GM23338 (cell line): ENCODE measurements at regions not wholly inside any gene's neighbourhood (a gene's known extent, or its start where the extent isn't known, plus 50 kb on each side); places are given as distances from the start of the nearest gene placed in this dataset.

Experiments
- ATAC-seq: fragments of 200-7000 bp; cut with Tn5 transposase; 3 replicates; pipeline ENCODE4 v1.9.1; 2020
- DNase-seq: peaks from one replicate; pipeline ENCODE4 v3.0.0-alpha.2; 2015; ENCODE audit warnings: low spot score
- H2AFZ ChIP-seq: fragments of 200-600 bp; sonication (generic); 2 replicates; pipeline ENCODE4 v1.8.0; 2016; ENCODE audit warnings: antibody characterized with exemption, mild to moderate bottlenecking, moderate library complexity
- H3F3A ChIP-seq: fragments of 200-600 bp; sonication (generic); replicated peaks from 2 replicates; pipeline ENCODE4 v1.8.0; 2017; ENCODE audit warnings: antibody characterized with exemption, mixed run types, low read depth
- H3K27ac ChIP-seq: fragments of 200-600 bp; sonication (generic); 2 replicates; pipeline ENCODE4 v1.6.1; 2016; ENCODE audit warnings: low read depth
- H3K27me3 ChIP-seq: fragments of 200-600 bp; sonication (generic); 2 replicates; pipeline ENCODE4 v1.8.0; 2016; ENCODE audit warnings: mild to moderate bottlenecking, mixed run types, moderate library complexity; ENCODE audit not compliant: insufficient read depth
- H3K36me3 ChIP-seq: fragments of 200-600 bp; sonication (generic); 2 replicates; pipeline ENCODE4 v1.8.0; 2016; ENCODE audit warnings: mild to moderate bottlenecking; ENCODE audit not compliant: insufficient read depth
- H3K4me1 ChIP-seq: fragments of 200-600 bp; sonication (generic); 2 replicates; pipeline ENCODE4 v1.8.0; 2016; ENCODE audit warnings: mild to moderate bottlenecking, moderate library complexity; ENCODE audit not compliant: insufficient read depth
- H3K4me2 ChIP-seq: fragments of 200-600 bp; sonication (generic); 2 replicates; pipeline ENCODE4 v1.7.1; 2017; ENCODE audit warnings: mixed run types
- H3K4me3 ChIP-seq: fragments of 200-600 bp; sonication (generic); 2 replicates; pipeline ENCODE4 v1.6.1; 2016; ENCODE audit warnings: mixed run types
- H3K79me2 ChIP-seq: fragments of 200-600 bp; sonication (generic); replicated peaks from 2 replicates; pipeline ENCODE4 v1.8.0; 2017; ENCODE audit warnings: mild to moderate bottlenecking; ENCODE audit not compliant: insufficient read depth
- H3K9me2 ChIP-seq: fragments of 200-600 bp; sonication (generic); 2 replicates; pipeline ENCODE4 v1.8.0; 2017; ENCODE audit not compliant: insufficient read depth
- H4K20me1 ChIP-seq: fragments of 200-600 bp; sonication (generic); replicated peaks from 2 replicates; pipeline ENCODE4 v1.8.0; 2017; ENCODE audit warnings: mild to moderate bottlenecking; ENCODE audit not compliant: insufficient read depth
- H3K27ac Mint-ChIP-seq: 2 replicates; pipeline ENCODE4 v1.8.0; 2020; ENCODE audit warnings: inconsistent platforms, mild to moderate bottlenecking, moderate library complexity, mixed read lengths
- H3K27me3 Mint-ChIP-seq: 3 replicates; pipeline ENCODE4 v1.8.0; 2022; ENCODE audit warnings: low read depth, mild to moderate bottlenecking, moderate library complexity, mixed read lengths, inconsistent platforms; ENCODE audit not compliant: insufficient read depth, poor library complexity
- H3K36me3 Mint-ChIP-seq: 3 replicates; pipeline ENCODE4 v1.8.0; 2021; ENCODE audit warnings: low read depth, mild to moderate bottlenecking, inconsistent platforms, moderate library complexity, mixed read lengths
- H3K4me1 Mint-ChIP-seq: 3 replicates; pipeline ENCODE4 v1.8.0; 2020; ENCODE audit warnings: mild to moderate bottlenecking, inconsistent platforms, mixed read lengths
- H3K4me3 Mint-ChIP-seq: 3 replicates; pipeline ENCODE4 v1.8.0; 2021; ENCODE audit warnings: moderate library complexity, mild to moderate bottlenecking, inconsistent platforms, mixed read lengths
- H3K9me3 Mint-ChIP-seq: 3 replicates; pipeline ENCODE4 v1.8.0; 2020; ENCODE audit warnings: moderate library complexity, mild to moderate bottlenecking, inconsistent platforms, mixed read lengths
- CREB1 ChIP-seq: fragments of 250-450 bp; sonication (Bioruptor Pico); IDR thresholded peaks from 2 replicates; pipeline ENCODE4 v1.5.0; 2020; ENCODE audit warnings: low read depth, mild to moderate bottlenecking, moderate library complexity
- CTCF ChIP-seq, 2 experiments: fragments of 200-600 bp in 1 of 2; sonication (generic) in 1 of 2; conservative IDR thresholded peaks; 2 replicates each; pipeline versions ENCODE4 v1.5.1 to v1.6.1; 2016 to 2017; ENCODE audit warnings: antibody characterized with exemption in 2 of 2, low read depth in 2 of 2, mild to moderate bottlenecking in 2 of 2, moderate library complexity in 1 of 2
- ETS1 ChIP-seq: IDR thresholded peaks from 2 replicates; pipeline ENCODE4 v1.6.1; 2016; ENCODE audit warnings: antibody characterized with exemption
- EZH2 ChIP-seq: fragments of 200-600 bp; sonication (generic); IDR thresholded peaks from one replicate; pipeline ENCODE4 v1.8.0; 2017; ENCODE audit warnings: antibody characterized with exemption, mild to moderate bottlenecking, low read depth; ENCODE audit not compliant: unreplicated experiment
- EZH2phosphoT487 ChIP-seq: fragments of 200-600 bp; sonication (generic); IDR thresholded peaks from one replicate; pipeline ENCODE4 v1.8.1; 2018; ENCODE audit warnings: antibody characterized with exemption; ENCODE audit not compliant: unreplicated experiment
- JUNB ChIP-seq: IDR thresholded peaks from one replicate; pipeline ENCODE4 v1.6.1; 2016; ENCODE audit warnings: antibody characterized with exemption; ENCODE audit not compliant: unreplicated experiment
- NANOG ChIP-seq: IDR thresholded peaks from 2 replicates; pipeline ENCODE4 v1.6.1; 2016; ENCODE audit warnings: antibody characterized with exemption, borderline replicate concordance
- POLR2AphosphoS5 ChIP-seq: IDR thresholded peaks from 2 replicates; pipeline ENCODE4 v1.6.1; 2016; ENCODE audit warnings: antibody characterized with exemption, low read depth
- REST ChIP-seq: IDR thresholded peaks from one replicate; pipeline ENCODE4 v1.6.1; 2018; ENCODE audit warnings: antibody characterized with exemption; ENCODE audit not compliant: unreplicated experiment
- STAT1 ChIP-seq: IDR thresholded peaks from one replicate; pipeline ENCODE4 v1.6.1; 2016; ENCODE audit warnings: antibody characterized with exemption; ENCODE audit not compliant: unreplicated experiment
- ZNF114 ChIP-seq: fragments of 250-450 bp; sonication (Bioruptor Pico); IDR thresholded peaks from 2 replicates; pipeline ENCODE4 v1.5.0; 2020; ENCODE audit warnings: mild to moderate bottlenecking, moderate library complexity
- ZNF331 ChIP-seq: fragments of 250-450 bp; sonication (Bioruptor Pico); IDR thresholded peaks from 2 replicates; pipeline ENCODE4 v1.5.0; 2020; ENCODE audit warnings: low read depth, mild to moderate bottlenecking, moderate library complexity
- TF ChIP-seq, protein P1 (sequence below): fragments of 250-450 bp; sonication (Bioruptor Pico); IDR thresholded peaks from 2 replicates; pipeline ENCODE4 v1.5.0; 2020; ENCODE audit warnings: mild to moderate bottlenecking, moderate library complexity

GRCh38 chr6:98605705-98606104 is 228.7 kb upstream of the POU3F2 start:
- no peak overlapping the region for H3K4me2 ChIP-seq
- no peak overlapping the region for H3K27ac Mint-ChIP-seq
- peaks cover 15% of the 10 kb centered on the region for H3K4me1 Mint-ChIP-seq
- no peak overlapping the region for H3K4me3 ChIP-seq
- H3K9me3 Mint-ChIP-seq: peaks cover 11% of the 10 kb centered on the region; the same call in 2 of the 3 replicates
- no peaks in the 10 kb centered on the region for H3K9me2 ChIP-seq
- H3K36me3 Mint-ChIP-seq: peaks cover 9% of the 10 kb centered on the region; the same call in 1 of the 3 replicates
- no peaks in the 10 kb centered on the region; the same call in 1 of the 2 replicates for H3K4me1 ChIP-seq
- H4K20me1 ChIP-seq: no peaks in the 10 kb centered on the region
- no peak overlapping the region for H3K27ac ChIP-seq
- DNase-seq (no peak), ATAC-seq (no peak)
- H3K27me3 Mint-ChIP-seq: peaks cover 3% of the 10 kb centered on the region
- TF ChIP-seq NANOG: no peak
- no peak for TF ChIP-seq EZH2phosphoT487
- no peak for TF ChIP-seq CTCF (conservative IDR thresholded peaks at IDR 0.05; ENCODE audit: low read depth in 2 of 2)
- TF ChIP-seq EZH2: no peak
- no peak for TF ChIP-seq ZNF331
- TF ChIP-seq JUNB: no peak
- TF ChIP-seq ZNF114 (CRISPR knock-in tag): no peak
- TF ChIP-seq REST: no peak
- TF ChIP-seq STAT1: no peak
- TF ChIP-seq, protein P1, sequence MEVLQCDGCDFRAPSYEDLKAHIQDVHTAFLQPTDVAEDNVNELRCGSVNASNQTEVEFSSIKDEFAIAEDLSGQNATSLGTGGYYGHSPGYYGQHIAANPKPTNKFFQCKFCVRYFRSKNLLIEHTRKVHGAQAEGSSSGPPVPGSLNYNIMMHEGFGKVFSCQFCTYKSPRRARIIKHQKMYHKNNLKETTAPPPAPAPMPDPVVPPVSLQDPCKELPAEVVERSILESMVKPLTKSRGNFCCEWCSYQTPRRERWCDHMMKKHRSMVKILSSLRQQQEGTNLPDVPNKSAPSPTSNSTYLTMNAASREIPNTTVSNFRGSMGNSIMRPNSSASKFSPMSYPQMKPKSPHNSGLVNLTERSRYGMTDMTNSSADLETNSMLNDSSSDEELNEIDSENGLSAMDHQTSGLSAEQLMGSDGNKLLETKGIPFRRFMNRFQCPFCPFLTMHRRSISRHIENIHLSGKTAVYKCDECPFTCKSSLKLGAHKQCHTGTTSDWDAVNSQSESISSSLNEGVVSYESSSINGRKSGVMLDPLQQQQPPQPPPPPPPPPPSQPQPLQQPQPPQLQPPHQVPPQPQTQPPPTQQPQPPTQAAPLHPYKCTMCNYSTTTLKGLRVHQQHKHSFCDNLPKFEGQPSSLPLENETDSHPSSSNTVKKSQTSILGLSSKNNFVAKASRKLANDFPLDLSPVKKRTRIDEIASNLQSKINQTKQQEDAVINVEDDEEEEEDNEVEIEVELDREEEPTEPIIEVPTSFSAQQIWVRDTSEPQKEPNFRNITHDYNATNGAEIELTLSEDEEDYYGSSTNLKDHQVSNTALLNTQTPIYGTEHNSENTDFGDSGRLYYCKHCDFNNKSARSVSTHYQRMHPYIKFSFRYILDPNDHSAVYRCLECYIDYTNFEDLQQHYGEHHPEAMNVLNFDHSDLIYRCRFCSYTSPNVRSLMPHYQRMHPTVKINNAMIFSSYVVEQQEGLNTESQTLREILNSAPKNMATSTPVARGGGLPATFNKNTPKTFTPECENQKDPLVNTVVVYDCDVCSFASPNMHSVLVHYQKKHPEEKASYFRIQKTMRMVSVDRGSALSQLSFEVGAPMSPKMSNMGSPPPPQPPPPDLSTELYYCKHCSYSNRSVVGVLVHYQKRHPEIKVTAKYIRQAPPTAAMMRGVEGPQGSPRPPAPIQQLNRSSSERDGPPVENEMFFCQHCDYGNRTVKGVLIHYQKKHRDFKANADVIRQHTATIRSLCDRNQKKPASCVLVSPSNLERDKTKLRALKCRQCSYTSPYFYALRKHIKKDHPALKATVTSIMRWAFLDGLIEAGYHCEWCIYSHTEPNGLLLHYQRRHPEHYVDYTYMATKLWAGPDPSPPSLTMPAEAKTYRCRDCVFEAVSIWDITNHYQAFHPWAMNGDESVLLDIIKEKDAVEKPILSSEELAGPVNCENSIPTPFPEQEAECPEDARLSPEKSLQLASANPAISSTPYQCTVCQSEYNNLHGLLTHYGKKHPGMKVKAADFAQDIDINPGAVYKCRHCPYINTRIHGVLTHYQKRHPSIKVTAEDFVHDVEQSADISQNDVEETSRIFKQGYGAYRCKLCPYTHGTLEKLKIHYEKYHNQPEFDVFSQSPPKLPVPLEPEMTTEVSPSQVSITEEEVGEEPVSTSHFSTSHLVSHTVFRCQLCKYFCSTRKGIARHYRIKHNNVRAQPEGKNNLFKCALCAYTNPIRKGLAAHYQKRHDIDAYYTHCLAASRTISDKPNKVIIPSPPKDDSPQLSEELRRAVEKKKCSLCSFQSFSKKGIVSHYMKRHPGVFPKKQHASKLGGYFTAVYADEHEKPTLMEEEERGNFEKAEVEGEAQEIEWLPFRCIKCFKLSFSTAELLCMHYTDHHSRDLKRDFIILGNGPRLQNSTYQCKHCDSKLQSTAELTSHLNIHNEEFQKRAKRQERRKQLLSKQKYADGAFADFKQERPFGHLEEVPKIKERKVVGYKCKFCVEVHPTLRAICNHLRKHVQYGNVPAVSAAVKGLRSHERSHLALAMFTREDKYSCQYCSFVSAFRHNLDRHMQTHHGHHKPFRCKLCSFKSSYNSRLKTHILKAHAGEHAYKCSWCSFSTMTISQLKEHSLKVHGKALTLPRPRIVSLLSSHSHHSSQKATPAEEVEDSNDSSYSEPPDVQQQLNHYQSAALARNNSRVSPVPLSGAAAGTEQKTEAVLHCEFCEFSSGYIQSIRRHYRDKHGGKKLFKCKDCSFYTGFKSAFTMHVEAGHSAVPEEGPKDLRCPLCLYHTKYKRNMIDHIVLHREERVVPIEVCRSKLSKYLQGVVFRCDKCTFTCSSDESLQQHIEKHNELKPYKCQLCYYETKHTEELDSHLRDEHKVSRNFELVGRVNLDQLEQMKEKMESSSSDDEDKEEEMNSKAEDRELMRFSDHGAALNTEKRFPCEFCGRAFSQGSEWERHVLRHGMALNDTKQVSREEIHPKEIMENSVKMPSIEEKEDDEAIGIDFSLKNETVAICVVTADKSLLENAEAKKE (CRISPR knock-in tag): no peak
- no peak for TF ChIP-seq CREB1 (CRISPR knock-in tag)
- no peak for TF ChIP-seq ETS1
- TF ChIP-seq POLR2AphosphoS5: no peak
- no peaks in the 10 kb centered on the region for H3K36me3 ChIP-seq
- H3K4me3 Mint-ChIP-seq: no peak overlapping the region
- no peaks in the 10 kb centered on the region for H3K27me3 ChIP-seq
- H3K79me2 ChIP-seq: no peaks in the 10 kb centered on the region
- H2AFZ ChIP-seq: 0 out of 2 replicates have a peak overlapping the region, but pooled peaks have one; percentile 21
- no peaks in the 10 kb centered on the region for H3F3A ChIP-seq
